C4-2B (cell line): ENCODE measurements at regions not wholly inside any gene's neighbourhood (a gene's known extent, or its start where the extent isn't known, plus 50 kb on each side); places are given as distances from the start of the nearest gene placed in this dataset.

Experiments
- CTCF ChIP-seq: fragments of 450-650 bp; conservative IDR thresholded peaks from 2 replicates; pipeline ENCODE4 v1.5.1; 2017; ENCODE audit warnings: mild to moderate bottlenecking
- ZFX ChIP-seq: fragments of 450-650 bp; IDR thresholded peaks from 2 replicates; pipeline ENCODE4 v1.6.1; 2017

GRCh38 chrX:10360116-10360515 lies 203.3 kb downstream of the CLCN4 start:
- no peak for TF ChIP-seq CTCF
- no peak for TF ChIP-seq ZFX
